ENCODE measurements at regions not wholly inside any gene's neighbourhood (a gene's known extent, or its start where the extent isn't known, plus 50 kb on each side); places are given as distances from the start of the nearest gene placed in this dataset.

DNA sequence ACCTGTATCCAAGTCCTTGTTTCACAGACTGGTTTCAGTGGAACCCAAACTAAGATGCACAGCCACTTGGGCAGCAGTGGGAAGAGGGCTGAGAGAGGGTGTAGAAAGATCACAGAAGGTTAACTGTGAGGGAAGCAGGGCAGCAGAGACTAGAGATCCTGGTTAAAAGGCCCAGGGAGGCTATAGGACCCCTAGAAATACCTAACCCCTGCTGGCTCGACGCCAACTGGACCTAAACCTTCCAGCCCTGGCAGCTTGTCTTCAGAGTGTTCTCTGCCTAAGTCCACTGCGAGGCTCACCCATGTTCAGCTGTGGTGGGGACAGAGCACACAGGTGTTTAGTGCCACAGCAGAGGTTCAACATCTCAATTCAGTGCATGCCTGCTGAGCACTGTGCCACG, 96.5 kb downstream of the ZNF621 start:
- TF ChIP-seq, protein P1, sequence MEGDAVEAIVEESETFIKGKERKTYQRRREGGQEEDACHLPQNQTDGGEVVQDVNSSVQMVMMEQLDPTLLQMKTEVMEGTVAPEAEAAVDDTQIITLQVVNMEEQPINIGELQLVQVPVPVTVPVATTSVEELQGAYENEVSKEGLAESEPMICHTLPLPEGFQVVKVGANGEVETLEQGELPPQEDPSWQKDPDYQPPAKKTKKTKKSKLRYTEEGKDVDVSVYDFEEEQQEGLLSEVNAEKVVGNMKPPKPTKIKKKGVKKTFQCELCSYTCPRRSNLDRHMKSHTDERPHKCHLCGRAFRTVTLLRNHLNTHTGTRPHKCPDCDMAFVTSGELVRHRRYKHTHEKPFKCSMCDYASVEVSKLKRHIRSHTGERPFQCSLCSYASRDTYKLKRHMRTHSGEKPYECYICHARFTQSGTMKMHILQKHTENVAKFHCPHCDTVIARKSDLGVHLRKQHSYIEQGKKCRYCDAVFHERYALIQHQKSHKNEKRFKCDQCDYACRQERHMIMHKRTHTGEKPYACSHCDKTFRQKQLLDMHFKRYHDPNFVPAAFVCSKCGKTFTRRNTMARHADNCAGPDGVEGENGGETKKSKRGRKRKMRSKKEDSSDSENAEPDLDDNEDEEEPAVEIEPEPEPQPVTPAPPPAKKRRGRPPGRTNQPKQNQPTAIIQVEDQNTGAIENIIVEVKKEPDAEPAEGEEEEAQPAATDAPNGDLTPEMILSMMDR (IDR thresholded peaks at IDR 0.05; ENCODE audit: borderline replicate concordance, extremely low read depth, low read length, poor library complexity, severe bottlenecking) = no peak
- no peak for TF ChIP-seq EZH2 (IDR thresholded peaks at IDR 0.05; ENCODE audit: borderline replicate concordance, low read depth, low read length, severe bottlenecking)

Measured in DND-41 (cell line).